T-cell (primary cell): ENCODE measurements at regions not wholly inside any gene's neighbourhood (a gene's known extent, or its start where the extent isn't known, plus 50 kb on each side); places are given as distances from the start of the nearest gene placed in this dataset.

ENCODE experiments used
- ATAC-seq, 4 experiments: fragments of 200-7000 bp in 3 of 4; fragments of 150-1000 bp in 1 of 4; cut with Tn5 transposase; replicated peaks in 1 of 4; 1 replicate in 3 of 4; 2 replicates in 1 of 4; pipeline ENCODE4 v1.10.0; 2021; ENCODE audit warnings: moderate library complexity in 3 of 4, mild to moderate bottlenecking in 2 of 4, moderate number of reproducible peaks in 1 of 4
- CTCF ChIA-PET, 2 donors: fragments of 300-600 bp; sonication (Branson Sonifier 250); formaldehyde crosslinking; loops; one replicate each; lab custom pipeline; 2022; ENCODE audit warnings: antibody characterized with exemption in 2 of 2; lab: Charles Lee
- POLR2A ChIA-PET, 2 donors: fragments of 300-600 bp; sonication (Branson Sonifier 250); formaldehyde crosslinking; loops; one replicate each; lab custom pipeline; 2022; ENCODE audit warnings: antibody characterized with exemption in 2 of 2; lab: Charles Lee
- DNase-seq, 35 experiments: peaks; one replicate each; pipeline versions ENCODE4 v3.0.0 to v3.0.0-alpha.2; 2013 to 2023
- H3K27ac ChIP-seq: one replicate; pipeline ENCODE4 v1.5.1; 2013; ENCODE audit warnings: low read length
- H3K27me3 ChIP-seq, 2 experiments: replicated peaks in 1 of 2; 1 replicate in 1 of 2; 2 replicates in 1 of 2; pipeline versions ENCODE4 v1.6.1 to v1.7.0; 2013; ENCODE audit warnings: low read length in 1 of 2, mixed read lengths in 1 of 2; ENCODE audit not compliant: control insufficient read depth in 2 of 2, insufficient read depth in 2 of 2; ENCODE audit errors: extremely low read depth in 1 of 2
- H3K36me3 ChIP-seq, 2 donors: 1 replicate in 1 of 2; 2 replicates in 1 of 2; pipeline versions ENCODE4 v1.6.1 to v1.7.0; 2013; ENCODE audit warnings: low read length in 1 of 2; ENCODE audit not compliant: control insufficient read depth in 2 of 2, insufficient read depth in 1 of 2; ENCODE audit errors: extremely low read depth in 1 of 2
- H3K4me1 ChIP-seq, 2 experiments: 1 replicate in 1 of 2; 2 replicates in 1 of 2; pipeline versions ENCODE4 v1.6.1 to v1.7.0; 2013; ENCODE audit warnings: low read length in 2 of 2, mixed read lengths in 1 of 2; ENCODE audit not compliant: insufficient read depth in 2 of 2, control insufficient read depth in 1 of 2; ENCODE audit errors: extremely low read depth in 1 of 2
- H3K4me3 ChIP-seq, 2 donors: 1 replicate in 1 of 2; 2 replicates in 1 of 2; pipeline versions ENCODE4 v1.5.1 to v1.7.0; 2013; ENCODE audit warnings: mild to moderate bottlenecking in 2 of 2, low read length in 1 of 2, moderate library complexity in 1 of 2; ENCODE audit not compliant: control insufficient read depth in 1 of 2; ENCODE audit errors: extremely low read depth in 1 of 2
- H3K9me3 ChIP-seq: 2 replicates; pipeline ENCODE4 v1.7.0; 2013
- H3K27ac Mint-ChIP-seq, 2 donors: one replicate each; pipeline ENCODE4 v1.8.0; 2020 to 2021; ENCODE audit warnings: mild to moderate bottlenecking in 2 of 2, mixed read lengths in 2 of 2
- H3K27me3 Mint-ChIP-seq, 2 donors: one replicate each; pipeline ENCODE4 v1.8.0; 2021 to 2022; ENCODE audit warnings: mixed read lengths in 2 of 2
- H3K36me3 Mint-ChIP-seq: one replicate; pipeline ENCODE4 v1.8.0; 2021; ENCODE audit warnings: mixed read lengths
- H3K4me1 Mint-ChIP-seq, 3 donors: one replicate each; pipeline ENCODE4 v1.8.0; 2020 to 2022; ENCODE audit warnings: mixed read lengths in 3 of 3, mild to moderate bottlenecking in 1 of 3
- H3K4me3 Mint-ChIP-seq, 3 donors: one replicate each; pipeline ENCODE4 v1.8.0; 2020 to 2022; ENCODE audit warnings: mild to moderate bottlenecking in 3 of 3, mixed read lengths in 3 of 3, moderate library complexity in 3 of 3
- H3K9me3 Mint-ChIP-seq, 3 donors: one replicate each; pipeline ENCODE4 v1.8.0; 2020 to 2022; ENCODE audit warnings: mixed read lengths in 3 of 3
- WGBS: methylation state at CpG from one replicate; pipeline ENCODE4 v1.1.5; 2013; ENCODE audit warnings: missing lambda C conversion rate; ENCODE audit not compliant: insufficient coverage; 5-methylcytosine and 5-hydroxymethylcytosine counted together

- H3K4me3 Mint-ChIP-seq: peak overlapping the region in 1 of 3 donors; percentile 13
- POLR2A ChIA-PET: interaction anchor here in 1 of 2 donors (0.7 kb wide), 1 partner anchor 165 kb away, joined by 3 read pairs; no protein-coding TSS in a partner anchor
Observed at GRCh38 chr18:24663026-24663425, 202.6 kb downstream of the HRH4 start.

GRCh38 chr18:24669015-24669414 is 208.6 kb downstream of the HRH4 start:
- Mint-ChIP-seq H3K9me3 (no peaks in the 10 kb centered on the region), H3K4me3 (no peak overlapping the region), H3K4me1 (no peaks in the 10 kb centered on the region), H3K27me3 (peaks cover 6 to 17% of the 10 kb centered on the region in 2 donors), H3K36me3 (no peaks in the 10 kb centered on the region), H3K27ac (no peak overlapping the region)
- no peak overlapping the region for H3K4me3 ChIP-seq
- H3K27me3 ChIP-seq: peaks cover 0 to 13% of the 10 kb centered on the region in 2 experiments
- no peak overlapping the region for H3K27ac ChIP-seq
- ChIA-PET CTCF (no interaction called here), POLR2A (no interaction called here)
- no peaks in the 10 kb centered on the region for H3K4me1 ChIP-seq
- WGBS: 100% methylated on average over 1 of the region's 2 CpGs
- H3K9me3 ChIP-seq: no peaks in the 10 kb centered on the region
- DNase-seq (no peak), ATAC-seq (no peak)
- peaks cover 0 to 3% of the 10 kb centered on the region in 2 donors for H3K36me3 ChIP-seq

More at GRCh38 chr18:24663026-24663425, 202.6 kb downstream of the HRH4 start:
- Histone ChIP-seq H3K4me3 (no peak overlapping the region), H3K9me3 (no peaks in the 10 kb centered on the region), H3K4me1 (peaks cover 10 to 16% of the 10 kb centered on the region in 2 experiments), H3K36me3 (peaks cover 0 to 3% of the 10 kb centered on the region in 2 donors), H3K27me3 (peaks cover 0 to 11% of the 10 kb centered on the region in 2 experiments), H3K27ac (no peak overlapping the region)
- H3K36me3 Mint-ChIP-seq: no peaks in the 10 kb centered on the region
- no peak for DNase-seq
- ATAC-seq: no peak
- no peaks in the 10 kb centered on the region for H3K9me3 Mint-ChIP-seq
- 94% methylated on average over 2 of the region's 5 CpGs for WGBS
- CTCF ChIA-PET: no interaction called here
- peaks cover 4 to 9% of the 10 kb centered on the region in 2 donors for H3K27me3 Mint-ChIP-seq
- H3K27ac Mint-ChIP-seq: peak overlapping the region in 1 of 2 donors; percentile 28
- H3K4me1 Mint-ChIP-seq: peaks cover 24 to 25% (median 24%) of the 10 kb centered on the region in 3 donors

GRCh38 chr18:24669502-24669901 is 209.1 kb downstream of the HRH4 start:
- H3K27ac ChIP-seq: no peak overlapping the region
- peaks cover 0 to 13% of the 10 kb centered on the region in 2 experiments for H3K27me3 ChIP-seq
- no peaks in the 10 kb centered on the region for H3K9me3 Mint-ChIP-seq
- no peak overlapping the region for H3K27ac Mint-ChIP-seq
- H3K36me3 Mint-ChIP-seq: no peaks in the 10 kb centered on the region
- no peaks in the 10 kb centered on the region for H3K4me1 Mint-ChIP-seq
- peaks cover 6 to 13% of the 10 kb centered on the region in 2 donors for H3K27me3 Mint-ChIP-seq
- H3K4me3 ChIP-seq: no peak overlapping the region
- 60% methylated on average over 1 of the region's 3 CpGs for WGBS
- H3K4me1 ChIP-seq: no peaks in the 10 kb centered on the region
- DNase-seq: no peak
- no peak overlapping the region for H3K4me3 Mint-ChIP-seq
- H3K9me3 ChIP-seq: no peaks in the 10 kb centered on the region
- peaks cover 0 to 3% of the 10 kb centered on the region in 2 donors for H3K36me3 ChIP-seq
- no peak for ATAC-seq
- ChIA-PET POLR2A (no interaction called here), CTCF (no interaction called here)

- ChIA-PET POLR2A (no interaction called here), CTCF (interaction anchor here in 1 of 2 donors (1.5 kb wide), 1 partner anchor 73 kb away, joined by 5 read pairs; no protein-coding TSS in a partner anchor)
- Histone ChIP-seq H3K27ac (no peak overlapping the region), H3K36me3 (peaks cover 0 to 3% of the 10 kb centered on the region in 2 donors), H3K4me3 (no peak overlapping the region), H3K9me3 (no peaks in the 10 kb centered on the region), H3K4me1 (no peaks in the 10 kb centered on the region), H3K27me3 (peaks cover 0 to 5% of the 10 kb centered on the region in 2 experiments)
- no peak overlapping the region for H3K4me3 Mint-ChIP-seq
- no peaks in the 10 kb centered on the region for H3K36me3 Mint-ChIP-seq
- DNase-seq (peak in 2 of 35 experiments; percentile 1 to 29), ATAC-seq (no peak)
- H3K27me3 Mint-ChIP-seq: peaks cover 10 to 13% of the 10 kb centered on the region in 2 donors
- no peaks in the 10 kb centered on the region for H3K9me3 Mint-ChIP-seq
- H3K4me1 Mint-ChIP-seq: no peaks in the 10 kb centered on the region
- WGBS: no CpG with 5 or more reads among the region's 9 CpGs
- H3K27ac Mint-ChIP-seq: no peak overlapping the region
Observed at GRCh38 chr18:24672165-24672941, 211.9 kb downstream of the HRH4 start.

GRCh38 chr18:24674200-24674599 is 213.8 kb downstream of the HRH4 start:
- Histone ChIP-seq H3K27ac (no peak overlapping the region), H3K9me3 (no peaks in the 10 kb centered on the region), H3K4me3 (no peak overlapping the region), H3K4me1 (no peaks in the 10 kb centered on the region), H3K36me3 (no peaks in the 10 kb centered on the region), H3K27me3 (peaks cover 0 to 5% of the 10 kb centered on the region in 2 experiments)
- peaks cover 10 to 13% of the 10 kb centered on the region in 2 donors for H3K27me3 Mint-ChIP-seq
- H3K4me1 Mint-ChIP-seq: no peaks in the 10 kb centered on the region
- no peak for ATAC-seq
- no peak for DNase-seq
- H3K36me3 Mint-ChIP-seq: no peaks in the 10 kb centered on the region
- no peak overlapping the region for H3K27ac Mint-ChIP-seq
- CTCF ChIA-PET: no interaction called here
- H3K4me3 Mint-ChIP-seq: no peak overlapping the region
- POLR2A ChIA-PET: no interaction called here
- H3K9me3 Mint-ChIP-seq: no peaks in the 10 kb centered on the region
- no CpG with 5 or more reads among the region's 4 CpGs for WGBS

- Mint-ChIP-seq H3K9me3 (no peaks in the 10 kb centered on the region), H3K4me3 (no peak overlapping the region), H3K27ac (no peak overlapping the region), H3K27me3 (peaks cover 10 to 13% of the 10 kb centered on the region in 2 donors), H3K4me1 (no peaks in the 10 kb centered on the region), H3K36me3 (no peaks in the 10 kb centered on the region)
- POLR2A ChIA-PET: no interaction called here
- Histone ChIP-seq H3K27me3 (peaks cover 0 to 5% of the 10 kb centered on the region in 2 experiments), H3K4me3 (no peak overlapping the region), H3K27ac (no peak overlapping the region), H3K36me3 (no peaks in the 10 kb centered on the region), H3K4me1 (no peaks in the 10 kb centered on the region), H3K9me3 (no peaks in the 10 kb centered on the region)
- CTCF ChIA-PET: no interaction called here
- ATAC-seq: no peak
- WGBS: no CpG with 5 or more reads among the region's 3 CpGs
- DNase-seq: no peak
Observed at GRCh38 chr18:24674605-24675004, 214.2 kb downstream of the HRH4 start.
